Neural cell (in vitro differentiated cells): ENCODE measurements at regions not wholly inside any gene's neighbourhood (a gene's known extent, or its start where the extent isn't known, plus 50 kb on each side); places are given as distances from the start of the nearest gene placed in this dataset.

Source experiments
- H2AFZ ChIP-seq: fragments of 200-600, 300-800 bp; sonication (generic), shearing (Covaris generic); 2 replicates; pipeline ENCODE4 v1.6.0; 2014; ENCODE audit warnings: low read depth, mild to moderate bottlenecking, antibody characterized with exemption, low read length, moderate library complexity
- H3F3A ChIP-seq: fragments of 200-600 bp; shearing (Covaris generic); 2 replicates; pipeline ENCODE4 v1.6.1; 2016; ENCODE audit warnings: mild to moderate bottlenecking, moderate library complexity, mixed read lengths, antibody characterized with exemption, low read length; ENCODE audit not compliant: insufficient read depth, poor library complexity, severe bottlenecking
- H3K27ac ChIP-seq: fragments of 200-600, 300-800 bp; sonication (generic), shearing (Covaris generic); 2 replicates; pipeline ENCODE4 v1.5.1; 2014; ENCODE audit warnings: mild to moderate bottlenecking, low read length, moderate library complexity
- H3K27me3 ChIP-seq: fragments of 300-800, 200-600 bp; sonication (generic), shearing (Covaris generic); 2 replicates; pipeline ENCODE4 v1.6.0; 2014; ENCODE audit warnings: mild to moderate bottlenecking, low read depth, low read length, moderate library complexity; ENCODE audit not compliant: insufficient read depth
- H3K36me3 ChIP-seq: fragments of 300-800, 200-600 bp; sonication (generic), shearing (Covaris generic); 2 replicates; pipeline ENCODE4 v1.5.1; 2014; ENCODE audit warnings: mild to moderate bottlenecking, antibody characterized with exemption, low read length, moderate library complexity; ENCODE audit not compliant: insufficient read depth
- H3K4me2 ChIP-seq: fragments of 300-800, 200-600 bp; sonication (generic), shearing (Covaris generic); 2 replicates; pipeline ENCODE4 v1.6.0; 2014; ENCODE audit warnings: mild to moderate bottlenecking, low read length
- H3K4me3 ChIP-seq: fragments of 300-800, 200-600 bp; sonication (generic), shearing (Covaris generic); 2 replicates; pipeline ENCODE4 v1.5.1; 2014; ENCODE audit warnings: mild to moderate bottlenecking, low read length, moderate library complexity
- H3K79me2 ChIP-seq: fragments of 200-600 bp; shearing (Covaris generic); replicated peaks from 2 replicates; pipeline ENCODE4 v1.6.0; 2014; ENCODE audit warnings: mild to moderate bottlenecking, low read length, moderate library complexity; ENCODE audit not compliant: insufficient read depth
- H3K9ac ChIP-seq: fragments of 300-800, 200-600 bp; sonication (generic), shearing (Covaris generic); 2 replicates; pipeline ENCODE4 v1.6.1; 2016; ENCODE audit warnings: mild to moderate bottlenecking, low read length, mixed read lengths
- H3K9me2 ChIP-seq: fragments of 200-600 bp; shearing (Covaris generic); 2 replicates; pipeline ENCODE4 v1.6.1; 2016; ENCODE audit warnings: mild to moderate bottlenecking, low read length, mixed read lengths; ENCODE audit not compliant: insufficient read depth
- H3K9me3 ChIP-seq: fragments of 200-600, 300-800 bp; sonication (generic), shearing (Covaris generic); 2 replicates; pipeline ENCODE4 v1.6.1; 2016; ENCODE audit warnings: mild to moderate bottlenecking, mixed run types, low read length, moderate library complexity, mixed read lengths
- H4K20me1 ChIP-seq: fragments of 200-600 bp; shearing (Covaris generic); 2 replicates; pipeline ENCODE4 v1.6.1; 2016; ENCODE audit warnings: mild to moderate bottlenecking, mixed run types; ENCODE audit not compliant: insufficient read depth
- EP300 ChIP-seq: fragments of 450-650 bp; conservative IDR thresholded peaks from 2 replicates; pipeline ENCODE4 v1.6.1; 2014; ENCODE audit warnings: antibody characterized with exemption, mild to moderate bottlenecking, moderate library complexity; ENCODE audit not compliant: poor library complexity, severe bottlenecking
- EZH2 ChIP-seq: fragments of 200-600, 300-800 bp; shearing (Covaris generic), sonication (generic); IDR thresholded peaks from 2 replicates; pipeline ENCODE4 v1.6.1; 2014; ENCODE audit warnings: antibody characterized with exemption, low read length, borderline replicate concordance, mild to moderate bottlenecking; ENCODE audit not compliant: insufficient read depth, poor library complexity, severe bottlenecking
- MXI1 ChIP-seq: fragments of 450-650 bp; conservative IDR thresholded peaks from 2 replicates; pipeline ENCODE4 v1.6.1; 2014; ENCODE audit warnings: antibody characterized with exemption, mild to moderate bottlenecking; ENCODE audit not compliant: poor library complexity, severe bottlenecking
- POLR2AphosphoS5 ChIP-seq: IDR thresholded peaks from 2 replicates; pipeline ENCODE4 v1.6.1; 2012
- RAD21 ChIP-seq: fragments of 450-650 bp; conservative IDR thresholded peaks from 2 replicates; pipeline ENCODE4 v1.6.1; 2014; ENCODE audit warnings: antibody characterized with exemption, mild to moderate bottlenecking, moderate library complexity
- SMC3 ChIP-seq: fragments of 450-650 bp; conservative IDR thresholded peaks from 2 replicates; pipeline ENCODE4 v1.6.1; 2014; ENCODE audit warnings: antibody characterized with exemption, mild to moderate bottlenecking, moderate library complexity; ENCODE audit not compliant: poor library complexity
- TAF1 ChIP-seq: IDR thresholded peaks from 2 replicates; pipeline ENCODE4 v1.6.1; 2012; ENCODE audit warnings: low read depth
- TF ChIP-seq, protein P1 (sequence below): fragments of 450-650 bp; IDR thresholded peaks from 2 replicates; pipeline ENCODE4 v1.5.1; 2014; ENCODE audit warnings: antibody characterized with exemption, mild to moderate bottlenecking, moderate library complexity; ENCODE audit not compliant: poor library complexity, severe bottlenecking
- TF ChIP-seq, protein P2 (sequence below): IDR thresholded peaks from 2 replicates; pipeline ENCODE4 v1.6.1; 2012; ENCODE audit warnings: borderline replicate concordance

DNA sequence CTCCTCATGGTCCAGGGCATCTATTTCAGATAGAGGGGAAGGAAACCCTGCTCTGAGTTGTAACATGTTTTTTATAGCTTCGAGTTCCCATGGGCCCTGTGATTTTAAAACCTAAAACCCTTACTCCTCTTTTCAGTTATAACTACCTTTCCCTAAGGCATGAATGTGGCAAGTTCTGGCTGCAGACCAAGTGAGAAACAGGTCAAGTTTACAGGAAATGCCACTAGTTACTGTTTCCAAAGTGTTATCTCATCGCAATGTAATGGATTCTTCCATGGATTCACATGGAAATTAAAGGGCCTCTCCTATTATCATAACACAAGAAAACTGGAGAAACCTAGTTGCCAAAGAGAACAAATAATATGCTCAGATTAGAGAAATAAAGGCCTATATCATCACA is 574.5 kb upstream of the GRAMD2B start:
- no peaks in the 10 kb centered on the region for H3F3A ChIP-seq
- no peak overlapping the region for H2AFZ ChIP-seq
- H3K9me2 ChIP-seq: no peaks in the 10 kb centered on the region
- H3K4me3 ChIP-seq: no peak overlapping the region
- H4K20me1 ChIP-seq: no peaks in the 10 kb centered on the region
- H3K36me3 ChIP-seq: no peaks in the 10 kb centered on the region
- TF ChIP-seq RAD21: no peak
- TF ChIP-seq POLR2AphosphoS5: no peak
- no peak for TF ChIP-seq EZH2
- TF ChIP-seq, protein P1, sequence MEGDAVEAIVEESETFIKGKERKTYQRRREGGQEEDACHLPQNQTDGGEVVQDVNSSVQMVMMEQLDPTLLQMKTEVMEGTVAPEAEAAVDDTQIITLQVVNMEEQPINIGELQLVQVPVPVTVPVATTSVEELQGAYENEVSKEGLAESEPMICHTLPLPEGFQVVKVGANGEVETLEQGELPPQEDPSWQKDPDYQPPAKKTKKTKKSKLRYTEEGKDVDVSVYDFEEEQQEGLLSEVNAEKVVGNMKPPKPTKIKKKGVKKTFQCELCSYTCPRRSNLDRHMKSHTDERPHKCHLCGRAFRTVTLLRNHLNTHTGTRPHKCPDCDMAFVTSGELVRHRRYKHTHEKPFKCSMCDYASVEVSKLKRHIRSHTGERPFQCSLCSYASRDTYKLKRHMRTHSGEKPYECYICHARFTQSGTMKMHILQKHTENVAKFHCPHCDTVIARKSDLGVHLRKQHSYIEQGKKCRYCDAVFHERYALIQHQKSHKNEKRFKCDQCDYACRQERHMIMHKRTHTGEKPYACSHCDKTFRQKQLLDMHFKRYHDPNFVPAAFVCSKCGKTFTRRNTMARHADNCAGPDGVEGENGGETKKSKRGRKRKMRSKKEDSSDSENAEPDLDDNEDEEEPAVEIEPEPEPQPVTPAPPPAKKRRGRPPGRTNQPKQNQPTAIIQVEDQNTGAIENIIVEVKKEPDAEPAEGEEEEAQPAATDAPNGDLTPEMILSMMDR: no peak
- TF ChIP-seq, protein P2, sequence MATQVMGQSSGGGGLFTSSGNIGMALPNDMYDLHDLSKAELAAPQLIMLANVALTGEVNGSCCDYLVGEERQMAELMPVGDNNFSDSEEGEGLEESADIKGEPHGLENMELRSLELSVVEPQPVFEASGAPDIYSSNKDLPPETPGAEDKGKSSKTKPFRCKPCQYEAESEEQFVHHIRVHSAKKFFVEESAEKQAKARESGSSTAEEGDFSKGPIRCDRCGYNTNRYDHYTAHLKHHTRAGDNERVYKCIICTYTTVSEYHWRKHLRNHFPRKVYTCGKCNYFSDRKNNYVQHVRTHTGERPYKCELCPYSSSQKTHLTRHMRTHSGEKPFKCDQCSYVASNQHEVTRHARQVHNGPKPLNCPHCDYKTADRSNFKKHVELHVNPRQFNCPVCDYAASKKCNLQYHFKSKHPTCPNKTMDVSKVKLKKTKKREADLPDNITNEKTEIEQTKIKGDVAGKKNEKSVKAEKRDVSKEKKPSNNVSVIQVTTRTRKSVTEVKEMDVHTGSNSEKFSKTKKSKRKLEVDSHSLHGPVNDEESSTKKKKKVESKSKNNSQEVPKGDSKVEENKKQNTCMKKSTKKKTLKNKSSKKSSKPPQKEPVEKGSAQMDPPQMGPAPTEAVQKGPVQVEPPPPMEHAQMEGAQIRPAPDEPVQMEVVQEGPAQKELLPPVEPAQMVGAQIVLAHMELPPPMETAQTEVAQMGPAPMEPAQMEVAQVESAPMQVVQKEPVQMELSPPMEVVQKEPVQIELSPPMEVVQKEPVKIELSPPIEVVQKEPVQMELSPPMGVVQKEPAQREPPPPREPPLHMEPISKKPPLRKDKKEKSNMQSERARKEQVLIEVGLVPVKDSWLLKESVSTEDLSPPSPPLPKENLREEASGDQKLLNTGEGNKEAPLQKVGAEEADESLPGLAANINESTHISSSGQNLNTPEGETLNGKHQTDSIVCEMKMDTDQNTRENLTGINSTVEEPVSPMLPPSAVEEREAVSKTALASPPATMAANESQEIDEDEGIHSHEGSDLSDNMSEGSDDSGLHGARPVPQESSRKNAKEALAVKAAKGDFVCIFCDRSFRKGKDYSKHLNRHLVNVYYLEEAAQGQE: no peak
- no peak for TF ChIP-seq MXI1
- TF ChIP-seq SMC3: no peak
- no peak for TF ChIP-seq EP300
- TF ChIP-seq TAF1: no peak
- no peak overlapping the region for H3K9ac ChIP-seq
- no peak overlapping the region for H3K27ac ChIP-seq
- H3K27me3 ChIP-seq: no peaks in the 10 kb centered on the region
- H3K4me2 ChIP-seq: no peak overlapping the region
- H3K9me3 ChIP-seq: no peaks in the 10 kb centered on the region
- no peaks in the 10 kb centered on the region for H3K79me2 ChIP-seq

DNA sequence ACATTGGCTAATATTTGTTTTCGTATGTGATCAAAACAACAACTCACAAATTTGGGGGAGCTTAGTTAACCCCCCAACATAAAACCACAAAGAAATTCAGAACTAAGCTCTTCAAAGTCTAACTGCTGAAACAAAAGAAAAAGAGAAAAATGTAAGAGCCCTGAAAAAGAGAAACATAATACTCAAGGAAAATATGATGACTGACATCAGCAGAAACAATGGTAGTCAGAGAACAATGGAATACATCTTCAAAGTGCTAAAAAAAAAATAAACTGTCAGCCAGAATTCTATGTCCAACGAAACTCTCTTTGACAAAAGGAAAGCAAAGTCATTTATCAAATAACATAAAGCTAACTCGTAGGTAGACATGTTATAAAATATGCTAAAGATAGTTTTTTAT is 566.3 kb upstream of the GRAMD2B start:
- Histone ChIP-seq H2AFZ (no peak overlapping the region), H3K9ac (no peak overlapping the region), H3K27me3 (no peaks in the 10 kb centered on the region), H3K27ac (no peak overlapping the region), H3K9me2 (no peaks in the 10 kb centered on the region), H3K79me2 (no peaks in the 10 kb centered on the region), H3K36me3 (no peaks in the 10 kb centered on the region), H3K4me3 (no peak overlapping the region), H3K9me3 (no peaks in the 10 kb centered on the region), H4K20me1 (no peaks in the 10 kb centered on the region), H3K4me2 (no peak overlapping the region), H3F3A (no peaks in the 10 kb centered on the region)
- TF ChIP-seq RAD21 (no peak), MXI1 (no peak), SMC3 (no peak), EZH2 (no peak)
- TF ChIP-seq, protein P1: no peak
- TF ChIP-seq, protein P2: no peak
